Neural crest cell (in vitro differentiated cells): ENCODE measurements at regions not wholly inside any gene's neighbourhood (a gene's known extent, or its start where the extent isn't known, plus 50 kb on each side); places are given as distances from the start of the nearest gene placed in this dataset.
"Not testable (repeated sequence)": the region's sequence is repeated elsewhere in the genome, so short reads cannot be mapped to it uniquely, and the experiment has no call there.

Experiments
- DNase-seq: peaks from one replicate; pipeline ENCODE4 v3.0.0; 2021; ENCODE audit warnings: low read depth, mixed read lengths, low spot score
- H3K27ac Mint-ChIP-seq: one replicate; pipeline ENCODE4 v1.8.0; 2021; ENCODE audit warnings: mild to moderate bottlenecking, mixed read lengths; ENCODE audit not compliant: unreplicated experiment
- H3K27me3 Mint-ChIP-seq: 2 replicates; pipeline ENCODE4 v1.8.0; 2021; ENCODE audit warnings: low read depth, mild to moderate bottlenecking, mixed read lengths
- H3K36me3 Mint-ChIP-seq: 2 replicates; pipeline ENCODE4 v1.8.0; 2021; ENCODE audit warnings: low read depth, mild to moderate bottlenecking, mixed read lengths
- H3K4me1 Mint-ChIP-seq: 2 replicates; pipeline ENCODE4 v1.8.0; 2021; ENCODE audit warnings: mixed read lengths
- H3K4me3 Mint-ChIP-seq: one replicate; pipeline ENCODE4 v1.8.0; 2021; ENCODE audit warnings: mild to moderate bottlenecking, mixed read lengths
- H3K9me3 Mint-ChIP-seq: 2 replicates; pipeline ENCODE4 v1.8.0; 2021; ENCODE audit warnings: mixed read lengths
- CTCF ChIP-seq: fragments of 200-600 bp; sonication (generic); conservative IDR thresholded peaks from 2 replicates; pipeline ENCODE4 v1.5.0; 2021; ENCODE audit warnings: antibody characterized with exemption, mild to moderate bottlenecking

GRCh38 chr4:158397781-158398180, 123.9 kb upstream of the RXFP1 start:
- Mint-ChIP-seq H3K4me1 (no peaks in the 10 kb centered on the region), H3K27me3 (no peaks in the 10 kb centered on the region), H3K9me3 (no peaks in the 10 kb centered on the region), H3K27ac (no peak overlapping the region), H3K4me3 (no peak overlapping the region), H3K36me3 (no peaks in the 10 kb centered on the region)
- no peak for DNase-seq
- no peak for TF ChIP-seq CTCF

- not testable (repeated sequence) for H3K9me3 Mint-ChIP-seq, DNase-seq, H3K36me3 Mint-ChIP-seq, H3K27ac Mint-ChIP-seq, H3K4me3 Mint-ChIP-seq, H3K4me1 Mint-ChIP-seq
- peaks cover 16% of the 10 kb centered on the region for H3K27me3 Mint-ChIP-seq
Measured at GRCh38 chr4:158407961-158408360, 113.7 kb upstream of the RXFP1 start.

- no peak for DNase-seq
- no peaks in the 10 kb centered on the region for H3K4me1 Mint-ChIP-seq
- no peak overlapping the region for H3K4me3 Mint-ChIP-seq
- H3K27ac Mint-ChIP-seq, result no peak overlapping the region
- TF ChIP-seq CTCF, result no peak
- H3K27me3 Mint-ChIP-seq, result peaks cover 16% of the 10 kb centered on the region
- peaks cover 5% of the 10 kb centered on the region for H3K9me3 Mint-ChIP-seq
- H3K36me3 Mint-ChIP-seq, result no peaks in the 10 kb centered on the region
Measured at GRCh38 chr4:158410272-158410671, 111.4 kb upstream of the RXFP1 start.

- TF ChIP-seq CTCF, result no peak
- Mint-ChIP-seq H3K9me3 (peaks cover 5% of the 10 kb centered on the region), H3K27ac (no peak overlapping the region), H3K36me3 (no peaks in the 10 kb centered on the region), H3K4me3 (no peak overlapping the region), H3K4me1 (no peaks in the 10 kb centered on the region), H3K27me3 (peaks cover 16% of the 10 kb centered on the region)
- DNase-seq, result no peak
Measured at GRCh38 chr4:158411269-158411668, 110.4 kb upstream of the RXFP1 start.

- H3K9me3 Mint-ChIP-seq, H3K4me1 Mint-ChIP-seq, H3K27ac Mint-ChIP-seq, DNase-seq, H3K36me3 Mint-ChIP-seq, H3K4me3 Mint-ChIP-seq, H3K27me3 Mint-ChIP-seq: not testable (repeated sequence)
Measured at GRCh38 chr4:158418679-158419078, 103.0 kb upstream of the RXFP1 start.

- TF ChIP-seq CTCF, result no peak
Measured at GRCh38 chr4:158420782-158421181, 100.9 kb upstream of the RXFP1 start.

GRCh38 chr4:158422546-158422945, 99.1 kb upstream of the RXFP1 start:
- H3K36me3 Mint-ChIP-seq, result no peaks in the 10 kb centered on the region

More at GRCh38 chr4:158420782-158421181, 100.9 kb upstream of the RXFP1 start:
- Mint-ChIP-seq H3K27me3 (no peaks in the 10 kb centered on the region), H3K9me3 (peaks cover 4% of the 10 kb centered on the region), H3K4me1 (no peaks in the 10 kb centered on the region), H3K4me3 (no peak overlapping the region), H3K27ac (no peak overlapping the region), H3K36me3 (no peaks in the 10 kb centered on the region)
- DNase-seq, result no peak

More at GRCh38 chr4:158422546-158422945, 99.1 kb upstream of the RXFP1 start:
- DNase-seq, result no peak
- Mint-ChIP-seq H3K4me3 (no peak overlapping the region), H3K4me1 (no peaks in the 10 kb centered on the region), H3K27me3 (no peaks in the 10 kb centered on the region), H3K9me3 (peaks cover 2% of the 10 kb centered on the region), H3K27ac (no peak overlapping the region)
- TF ChIP-seq CTCF, result no peak
